A673 (cell line): ENCODE measurements at regions not wholly inside any gene's neighbourhood (a gene's known extent, or its start where the extent isn't known, plus 50 kb on each side); places are given as distances from the start of the nearest gene placed in this dataset.

Source experiments
- EZH2 ChIP-seq: fragments of 200-600 bp; sonication (generic); IDR thresholded peaks from 2 replicates; pipeline ENCODE4 v1.6.1; 2017; ENCODE audit warnings: borderline replicate concordance, low read depth, mild to moderate bottlenecking, mixed read lengths, antibody characterized with exemption, low read length; ENCODE audit not compliant: poor library complexity, severe bottlenecking
- TF ChIP-seq, protein P1 (sequence below): fragments of 300-800, 200-600 bp; sonication (generic); conservative IDR thresholded peaks from 2 replicates; pipeline ENCODE4 v1.5.1; 2017; ENCODE audit warnings: low read depth, mild to moderate bottlenecking, antibody characterized with exemption, low read length, moderate library complexity, mixed read lengths

DNA sequence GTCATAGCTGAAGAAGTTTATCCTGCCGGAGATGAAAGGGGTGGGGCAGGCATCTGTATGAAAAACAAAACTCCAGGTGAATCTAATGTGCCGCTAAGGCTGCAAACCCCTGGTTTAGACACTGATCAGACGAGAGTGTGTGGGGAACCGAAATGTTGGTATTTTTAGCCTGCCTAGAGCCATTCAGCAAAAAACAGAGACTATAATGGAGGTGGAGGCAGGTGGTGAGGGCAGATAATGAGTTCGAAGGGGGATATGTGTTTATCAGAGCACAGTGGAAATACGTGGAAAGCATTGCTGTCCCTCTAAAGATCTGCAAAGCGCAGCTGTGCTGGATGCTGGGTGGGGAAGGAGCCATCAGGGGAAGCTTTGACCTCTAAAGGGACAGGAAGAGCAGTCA lies 127.5 kb upstream of the WSCD1 start:
- TF ChIP-seq, protein P1, sequence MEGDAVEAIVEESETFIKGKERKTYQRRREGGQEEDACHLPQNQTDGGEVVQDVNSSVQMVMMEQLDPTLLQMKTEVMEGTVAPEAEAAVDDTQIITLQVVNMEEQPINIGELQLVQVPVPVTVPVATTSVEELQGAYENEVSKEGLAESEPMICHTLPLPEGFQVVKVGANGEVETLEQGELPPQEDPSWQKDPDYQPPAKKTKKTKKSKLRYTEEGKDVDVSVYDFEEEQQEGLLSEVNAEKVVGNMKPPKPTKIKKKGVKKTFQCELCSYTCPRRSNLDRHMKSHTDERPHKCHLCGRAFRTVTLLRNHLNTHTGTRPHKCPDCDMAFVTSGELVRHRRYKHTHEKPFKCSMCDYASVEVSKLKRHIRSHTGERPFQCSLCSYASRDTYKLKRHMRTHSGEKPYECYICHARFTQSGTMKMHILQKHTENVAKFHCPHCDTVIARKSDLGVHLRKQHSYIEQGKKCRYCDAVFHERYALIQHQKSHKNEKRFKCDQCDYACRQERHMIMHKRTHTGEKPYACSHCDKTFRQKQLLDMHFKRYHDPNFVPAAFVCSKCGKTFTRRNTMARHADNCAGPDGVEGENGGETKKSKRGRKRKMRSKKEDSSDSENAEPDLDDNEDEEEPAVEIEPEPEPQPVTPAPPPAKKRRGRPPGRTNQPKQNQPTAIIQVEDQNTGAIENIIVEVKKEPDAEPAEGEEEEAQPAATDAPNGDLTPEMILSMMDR: no peak
- TF ChIP-seq EZH2: no peak
